GM21619 (cell line): ENCODE measurements at regions not wholly inside any gene's neighbourhood (a gene's known extent, or its start where the extent isn't known, plus 50 kb on each side); places are given as distances from the start of the nearest gene placed in this dataset.

Source experiments
- ATAC-seq: cut with Tn5 transposase; IDR thresholded peaks from one replicate; pipeline ENCODE4 v1.9.1; 2021; ENCODE audit not compliant: unreplicated experiment

DNA sequence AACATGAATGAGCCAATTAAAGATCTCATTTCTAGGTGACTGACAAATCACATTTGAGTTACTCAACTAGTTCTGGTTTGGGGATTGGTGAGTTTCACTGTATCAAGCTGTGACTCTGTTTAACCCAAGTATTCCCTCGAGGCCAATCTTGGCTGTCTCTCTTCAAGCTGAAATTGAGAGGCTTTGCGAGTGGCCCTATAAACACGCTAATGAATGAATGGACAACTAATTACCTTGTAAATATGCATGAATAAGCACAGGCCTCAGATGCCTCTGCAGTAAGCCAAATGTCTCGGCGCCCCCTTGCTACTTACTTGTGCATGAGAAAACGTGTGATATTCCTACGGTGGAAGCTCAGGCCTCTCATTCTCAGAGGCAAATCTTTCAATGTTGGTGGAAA lies 450.3 kb upstream of the PSMD7 start:
- ATAC-seq: no peak

DNA sequence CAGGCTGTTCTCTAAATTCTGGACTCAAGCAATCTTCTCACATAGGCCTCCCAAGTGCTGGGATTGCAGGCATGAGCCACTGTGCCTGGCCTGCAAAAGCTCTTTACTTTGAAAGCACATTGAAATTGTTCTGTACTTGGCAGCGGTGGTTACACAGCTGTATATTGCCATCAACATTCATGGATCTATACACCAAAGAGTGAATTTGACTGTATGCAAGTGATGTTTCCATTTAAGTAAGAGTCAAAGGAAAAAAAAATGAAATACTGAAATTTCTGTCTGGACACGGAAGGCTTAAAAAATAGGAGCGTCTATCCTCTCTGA lies 450.6 kb upstream of the PSMD7 start:
- ATAC-seq: no peak

DNA sequence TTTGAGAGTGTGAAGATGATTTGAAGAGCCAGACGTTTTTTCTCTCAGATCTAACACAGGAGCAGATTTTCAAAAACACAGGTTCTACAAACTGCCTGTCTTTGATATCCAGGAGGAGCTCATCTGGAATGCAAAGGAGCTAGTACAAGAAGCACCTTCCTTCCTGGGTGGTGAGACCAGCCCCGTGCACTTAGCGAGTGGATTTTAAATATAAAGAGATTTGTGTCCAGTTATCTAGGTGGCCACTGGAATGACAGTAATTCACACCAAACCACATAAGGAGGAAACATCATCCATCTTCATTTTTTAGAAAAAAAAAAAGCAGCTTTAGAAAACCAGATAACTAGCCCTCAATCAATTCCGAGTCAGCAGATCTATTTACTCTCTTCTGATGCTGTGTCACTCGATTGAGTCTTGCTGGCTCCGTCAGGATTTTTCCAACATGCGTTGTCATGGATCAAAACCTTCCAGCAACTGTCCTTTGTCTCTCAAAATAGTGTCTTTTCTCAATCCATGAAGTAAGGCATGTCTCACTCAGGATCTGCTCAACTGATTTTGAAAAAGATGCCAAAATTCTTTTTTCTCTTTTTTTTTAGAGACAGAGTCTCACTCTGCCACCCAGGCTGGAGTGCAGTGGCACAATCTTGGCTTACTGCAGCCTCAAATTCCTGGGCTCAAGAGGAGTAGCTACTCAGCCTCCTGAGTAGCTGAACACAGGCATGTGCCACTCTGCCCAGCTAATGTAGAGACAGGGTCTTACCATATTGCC lies 451.2 kb upstream of the PSMD7 start:
- ATAC-seq: no peak

DNA sequence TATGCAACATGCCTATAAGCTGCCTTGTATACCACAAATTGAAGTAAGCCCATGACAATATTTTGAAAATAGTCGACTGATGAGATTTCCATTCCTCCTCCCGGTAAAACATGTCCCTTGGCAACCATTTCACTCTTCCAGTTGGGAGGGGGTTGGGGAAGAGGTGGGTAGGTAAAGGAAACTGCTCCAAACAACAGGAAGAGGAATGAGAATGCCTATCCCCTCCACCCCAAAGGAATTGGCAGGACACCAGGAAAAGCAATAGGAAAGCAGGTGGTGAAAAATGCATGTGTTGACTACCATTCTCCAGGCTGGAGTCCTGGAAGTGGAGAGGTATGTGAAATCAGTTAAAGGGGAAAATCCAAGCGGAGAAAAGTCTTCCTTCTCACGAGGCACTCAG lies 455.9 kb upstream of the PSMD7 start:
- ATAC-seq: no peak

DNA sequence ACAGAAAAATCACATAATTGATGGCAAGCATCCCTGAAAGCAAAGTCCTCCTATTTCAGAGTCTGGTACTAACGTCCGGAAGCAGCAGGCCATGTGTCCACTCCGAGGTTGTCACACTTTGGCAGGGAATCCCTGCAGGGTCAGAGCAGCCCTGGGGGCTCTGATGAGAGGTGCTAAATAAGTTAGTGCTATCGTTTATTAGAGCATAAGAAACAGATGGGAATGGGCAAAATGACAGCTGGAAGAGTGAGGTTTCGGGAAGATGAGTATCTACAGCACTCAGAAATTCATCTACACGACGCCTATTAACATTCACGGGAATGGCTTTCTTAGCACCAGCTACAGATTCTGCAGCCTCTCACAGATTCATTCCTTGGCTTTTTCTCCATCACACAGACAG lies 465.4 kb upstream of the PSMD7 start:
- no peak for ATAC-seq

DNA sequence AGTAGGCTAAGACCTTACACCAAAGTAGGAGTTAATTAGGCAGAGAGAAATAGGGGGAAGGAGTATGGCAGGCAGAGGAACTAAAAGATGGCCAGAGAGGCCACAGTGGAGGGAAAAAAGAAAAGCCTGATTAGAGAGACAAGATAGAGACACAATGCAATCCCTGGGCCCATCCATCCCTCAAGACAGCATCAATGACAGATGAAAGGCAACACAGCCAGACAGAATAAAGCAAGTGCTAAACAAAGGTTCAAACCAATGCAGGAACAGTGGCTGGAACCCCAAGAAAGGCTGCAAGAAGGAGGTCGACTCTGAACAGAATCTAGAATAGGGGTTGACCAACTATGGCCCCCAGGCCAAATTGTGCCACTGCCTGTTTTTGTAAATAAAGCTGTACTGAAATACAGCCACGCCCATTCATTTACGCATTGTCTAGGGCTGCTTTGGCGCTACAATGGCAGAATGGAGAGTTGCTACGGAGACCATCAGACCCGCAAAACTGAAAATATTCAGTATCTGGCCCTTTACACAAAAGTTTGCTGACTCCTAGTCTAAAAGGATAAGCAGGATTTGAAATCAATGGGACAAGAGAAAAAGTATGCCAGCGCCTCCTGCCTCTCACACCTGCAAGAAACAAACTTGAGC lies 473.3 kb upstream of the PSMD7 start:
- no peak for ATAC-seq

DNA sequence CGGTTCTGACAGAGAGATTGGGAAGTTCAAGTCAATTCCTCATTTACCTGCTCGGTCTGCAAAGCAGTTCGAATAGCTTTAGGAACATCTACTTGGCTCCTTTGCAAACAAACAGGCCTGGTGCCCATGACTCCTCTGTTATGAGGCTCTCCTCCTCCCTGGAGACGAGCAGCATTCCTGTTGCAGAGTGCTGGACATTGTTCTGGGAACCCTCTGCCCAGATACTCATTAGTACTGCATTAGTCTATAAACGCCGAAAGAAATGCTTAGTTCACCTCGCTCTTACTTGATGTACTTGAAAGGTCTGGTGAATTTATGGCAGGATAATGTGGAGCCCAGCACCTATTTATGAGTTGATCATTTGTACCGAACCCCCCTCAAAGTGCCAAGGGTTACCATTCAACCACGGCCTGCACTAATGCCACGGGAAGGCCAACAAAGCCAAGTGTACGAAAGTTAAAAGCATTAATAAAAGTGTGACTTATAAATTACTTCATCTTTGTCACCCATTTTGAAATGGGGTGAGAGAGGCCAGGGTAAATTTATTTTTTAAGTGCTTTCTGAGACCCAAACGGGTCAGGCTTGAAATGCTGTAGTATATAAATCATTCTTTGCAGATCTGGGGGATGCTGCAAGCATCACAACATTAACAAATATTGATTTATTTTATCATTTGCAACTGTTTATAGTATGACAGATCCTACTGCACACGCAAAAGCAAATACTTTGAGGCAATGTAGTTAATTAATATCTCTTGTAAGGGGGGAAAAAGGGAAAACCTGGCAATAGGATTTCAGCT lies 478.9 kb upstream of the PSMD7 start:
- no peak for ATAC-seq

DNA sequence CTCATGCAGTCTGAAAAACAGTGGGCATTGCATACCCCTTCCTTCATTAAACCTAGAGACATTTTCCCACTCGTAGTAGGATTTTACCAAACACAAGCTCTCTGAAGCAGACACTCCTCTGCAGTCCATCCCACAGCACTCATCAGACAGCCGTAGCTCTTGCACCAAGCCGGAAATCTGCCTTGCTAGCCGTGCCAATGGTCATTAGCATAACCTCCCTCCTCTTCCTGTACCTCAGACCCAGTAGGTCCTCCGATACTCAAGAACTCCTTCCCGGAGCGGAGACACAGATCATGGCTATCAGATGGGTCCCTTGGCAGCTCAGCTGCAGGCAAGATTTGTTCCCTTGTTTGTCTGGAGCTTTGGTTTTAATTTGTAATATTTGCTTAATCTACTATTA lies 483.1 kb upstream of the PSMD7 start:
- ATAC-seq: no peak

DNA sequence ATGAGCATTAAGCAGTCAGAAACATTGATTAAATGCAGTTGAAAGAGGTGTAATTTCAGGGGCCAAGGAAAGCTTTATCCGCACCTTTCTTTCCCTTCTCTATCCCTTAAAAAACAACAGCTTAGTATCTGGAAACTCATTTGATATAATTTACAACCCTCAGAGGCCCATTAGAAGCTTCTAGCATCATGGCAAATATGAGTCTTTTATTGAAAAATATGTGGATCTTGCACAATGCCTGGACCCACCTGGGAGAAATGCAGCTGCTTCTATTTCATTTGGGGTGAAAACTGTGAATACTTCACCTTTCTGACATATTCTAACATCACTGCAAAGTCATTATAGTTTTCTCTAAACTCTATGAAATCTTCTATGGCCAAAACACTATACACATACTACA lies 492.2 kb upstream of the PSMD7 start:
- no peak for ATAC-seq

DNA sequence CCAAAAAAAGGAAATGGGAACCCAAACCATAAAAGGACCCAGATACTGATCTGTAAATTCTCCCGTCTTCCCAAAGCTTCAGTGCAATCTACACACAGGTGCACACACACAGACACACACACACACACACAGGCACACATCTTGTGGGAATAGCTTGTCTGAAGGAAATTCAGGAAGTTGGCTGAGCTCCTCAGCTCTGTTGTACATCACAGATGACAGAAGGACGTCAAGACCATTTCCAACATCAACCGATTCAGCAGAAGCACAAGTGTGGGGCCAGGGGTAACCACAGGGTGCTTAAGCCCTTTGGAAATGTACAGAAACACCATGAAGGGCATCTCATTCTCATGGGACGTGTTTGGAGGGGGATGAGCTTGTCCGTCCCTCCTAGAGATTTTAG lies 498.1 kb upstream of the PSMD7 start:
- no peak for ATAC-seq

DNA sequence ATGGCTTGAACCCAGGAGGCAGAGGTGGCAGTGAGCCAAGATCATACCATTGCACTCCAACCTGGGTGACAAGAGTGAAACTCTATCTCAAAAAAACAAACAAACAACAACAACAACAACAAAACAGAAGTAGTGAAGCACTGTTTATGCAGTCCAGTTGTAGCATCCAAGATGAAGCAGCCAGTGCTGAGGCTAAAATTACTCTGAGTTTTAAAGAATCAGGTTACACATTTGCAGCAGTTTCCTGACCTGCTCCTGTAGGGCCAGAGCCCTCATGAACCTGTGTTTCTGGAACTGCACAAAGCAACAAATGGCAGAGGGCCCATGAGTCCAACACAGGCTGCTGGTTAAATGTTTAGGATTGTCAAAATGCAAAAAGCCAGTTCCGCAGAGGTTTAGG lies 499.5 kb upstream of the PSMD7 start:
- ATAC-seq: no peak

DNA sequence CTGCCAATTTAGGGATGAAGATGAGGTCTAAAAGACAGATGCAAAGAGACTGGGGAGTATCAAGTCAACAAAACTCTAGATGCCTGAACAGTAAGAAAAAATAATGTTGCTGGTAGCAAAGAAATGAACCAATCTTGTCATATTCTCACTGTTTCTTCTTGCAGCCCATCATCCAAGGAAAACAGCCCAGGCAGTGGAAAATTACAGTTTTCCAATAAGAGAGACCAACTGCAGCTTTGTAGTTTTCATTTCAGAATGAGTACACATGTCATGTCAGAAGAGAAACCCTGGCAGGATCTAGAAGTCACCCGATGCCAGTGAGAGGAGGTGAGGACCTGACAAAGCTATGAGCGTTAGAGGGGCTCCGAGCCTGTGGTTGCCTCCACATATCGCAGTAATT lies 500.4 kb upstream of the PSMD7 start:
- ATAC-seq: no peak

DNA sequence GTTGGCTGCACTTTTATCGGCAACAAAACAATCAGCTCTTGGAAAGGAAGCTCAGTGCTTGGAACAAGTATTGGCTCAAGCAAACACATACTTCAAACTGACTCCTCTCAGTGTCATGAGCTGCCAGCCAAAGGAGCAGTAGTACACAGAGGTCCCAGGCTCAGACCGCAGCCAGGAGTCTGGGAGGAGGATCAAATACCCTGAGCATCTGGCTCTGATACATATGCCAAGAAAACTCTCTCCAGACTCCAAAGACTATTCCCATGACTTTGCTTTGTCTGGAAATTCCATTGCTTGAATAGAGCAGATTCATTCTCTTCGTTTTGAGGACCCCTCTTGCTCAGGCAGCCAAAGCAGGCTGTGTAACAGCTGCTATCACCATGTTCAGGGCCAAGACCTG lies 501.6 kb upstream of the PSMD7 start:
- ATAC-seq: no peak

DNA sequence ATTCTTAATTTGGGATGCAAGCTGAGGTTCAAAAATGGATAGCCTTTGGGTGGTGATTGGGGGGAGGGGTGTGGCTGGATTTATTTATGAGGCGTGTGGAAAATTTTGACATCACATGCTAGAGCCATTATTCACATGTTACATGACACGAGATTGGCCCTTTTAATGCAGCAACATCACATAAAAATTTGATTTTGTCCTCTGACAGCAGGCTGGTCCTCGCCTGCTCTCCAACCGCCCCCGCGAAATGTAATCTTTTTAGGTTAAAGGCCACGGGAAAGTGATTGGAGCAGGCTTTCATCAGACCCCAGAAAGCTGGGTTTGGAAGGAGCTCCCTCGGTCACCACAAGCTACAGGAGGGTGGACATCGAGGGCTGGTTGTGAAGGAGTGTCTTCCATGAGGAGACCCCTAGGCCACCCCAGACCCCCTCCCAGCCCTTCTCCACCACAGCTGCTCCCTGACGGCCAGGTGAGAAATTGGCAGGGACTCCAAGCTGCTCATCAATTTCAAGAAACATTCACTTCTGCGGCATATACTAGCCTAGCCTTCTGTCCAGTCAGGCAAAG lies 502.7 kb upstream of the PSMD7 start:
- no peak for ATAC-seq

DNA sequence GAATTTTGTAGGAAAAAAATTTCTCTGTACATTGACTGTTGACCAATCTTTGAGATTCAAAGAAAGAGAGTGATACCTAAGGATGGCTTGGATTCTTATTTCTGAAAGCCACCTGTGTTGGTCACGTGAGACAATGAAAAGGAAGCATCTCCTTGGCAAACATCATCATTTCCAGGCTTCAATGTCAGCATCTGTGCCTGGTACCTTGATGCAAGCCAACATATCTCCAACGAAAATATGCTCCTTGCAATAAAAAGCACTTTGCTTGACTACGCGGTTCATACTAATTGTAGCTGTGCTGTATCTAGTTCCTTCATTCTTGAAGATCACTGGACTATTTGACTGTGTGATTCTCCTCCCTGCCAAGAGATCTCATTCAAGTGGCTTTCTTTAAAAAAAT lies 503.4 kb upstream of the PSMD7 start:
- no peak for ATAC-seq

DNA sequence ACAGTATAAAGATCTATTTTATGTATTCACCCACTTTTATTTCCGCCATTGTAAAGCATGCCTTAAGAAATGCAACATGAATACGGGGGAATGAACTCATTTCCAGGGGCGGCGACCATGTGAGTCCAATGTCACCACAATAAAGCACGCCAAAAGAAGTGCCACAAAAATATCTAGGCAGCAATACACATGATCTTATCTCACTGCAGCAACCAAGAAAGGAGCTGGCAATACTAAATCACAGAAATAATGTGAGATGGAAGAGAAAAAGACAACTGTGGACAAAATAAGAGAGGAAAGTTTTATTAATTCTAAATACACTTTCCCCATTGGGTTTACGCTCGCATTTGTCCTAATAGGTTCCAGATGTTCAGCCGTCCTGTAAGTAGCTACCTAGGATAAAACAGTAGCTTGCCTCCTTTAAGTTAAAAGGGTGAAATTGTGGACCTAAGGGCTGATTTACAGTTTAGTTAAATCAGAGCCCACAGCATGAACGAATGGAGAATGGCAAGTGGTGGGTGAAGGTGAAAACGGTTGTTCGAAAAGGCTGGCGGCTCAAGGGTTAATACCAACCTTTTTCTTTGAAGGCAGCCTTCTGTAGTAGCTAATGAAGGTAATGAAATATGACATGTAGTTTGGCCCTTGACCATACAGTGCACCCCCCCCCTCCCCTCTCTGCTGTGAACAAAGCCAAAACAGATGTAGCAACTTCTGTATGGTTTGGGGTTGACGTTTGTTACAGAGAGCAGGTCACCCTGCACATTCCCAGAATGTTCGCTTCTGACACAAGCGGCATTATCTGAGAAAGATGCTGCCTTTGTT lies 504.2 kb upstream of the PSMD7 start:
- no peak for ATAC-seq

DNA sequence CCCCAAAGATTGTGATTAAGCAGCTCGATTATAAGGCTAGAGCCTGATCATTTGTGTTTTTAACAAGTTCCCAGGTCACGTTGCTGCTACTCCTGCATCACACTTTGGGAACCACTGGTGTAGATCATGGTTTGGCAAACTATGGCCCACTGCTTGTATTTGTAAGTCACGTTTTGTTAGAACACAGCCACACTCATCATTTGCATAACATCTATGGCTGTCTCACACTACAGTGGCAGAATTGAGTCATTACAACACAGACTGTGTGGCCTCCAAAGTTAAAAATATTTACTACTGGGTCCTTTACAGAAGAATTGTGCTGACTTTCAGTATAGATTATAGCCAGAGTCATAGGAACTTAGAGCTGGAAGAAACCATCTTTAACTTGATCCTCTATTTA lies 515.3 kb upstream of the PSMD7 start:
- no peak for ATAC-seq

DNA sequence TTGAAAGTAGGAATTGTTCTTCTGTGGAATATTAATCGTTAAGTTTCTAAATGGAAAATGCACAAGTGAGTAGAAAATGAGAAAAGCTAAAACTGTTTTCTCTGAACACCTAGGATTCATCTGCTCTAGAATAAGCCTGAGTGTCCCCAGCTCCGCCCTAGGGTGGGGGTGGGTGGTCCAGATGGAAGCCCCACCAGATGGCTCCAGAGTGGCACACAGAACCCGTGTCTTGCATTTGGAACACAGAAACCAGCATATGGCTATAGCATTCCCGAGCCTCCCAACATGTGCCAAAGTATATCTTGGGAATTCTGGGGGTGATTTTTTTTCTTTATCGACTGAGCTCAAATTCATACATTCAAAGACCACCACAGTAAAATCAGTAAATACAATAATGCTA lies 517.7 kb upstream of the PSMD7 start:
- no peak for ATAC-seq

DNA sequence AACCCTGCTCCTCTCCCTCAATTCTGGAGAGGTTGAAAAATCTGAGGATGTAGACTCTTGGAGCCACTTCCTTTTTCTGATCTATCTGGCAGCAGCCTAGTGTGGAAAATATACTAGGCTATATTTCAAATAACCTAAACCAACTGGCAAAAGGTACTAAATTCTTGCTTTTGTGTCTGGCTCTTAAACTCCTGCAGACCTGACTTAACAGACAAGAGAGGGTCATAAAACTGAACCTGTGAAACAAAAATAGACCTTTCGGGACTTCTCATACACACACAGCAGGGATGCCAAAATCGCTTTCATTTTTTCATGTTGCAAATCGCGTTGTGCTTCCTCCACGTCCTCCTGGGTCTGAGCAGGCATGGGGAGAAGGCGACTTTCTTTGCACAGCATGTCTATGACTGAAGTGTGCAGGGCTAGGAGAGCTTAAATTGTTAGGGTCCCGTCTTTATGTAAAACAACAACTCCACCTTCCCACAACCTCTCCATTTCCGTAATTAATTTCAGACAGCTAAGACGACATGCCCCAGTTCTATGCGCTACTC lies 520.7 kb upstream of the PSMD7 start:
- no peak for ATAC-seq

DNA sequence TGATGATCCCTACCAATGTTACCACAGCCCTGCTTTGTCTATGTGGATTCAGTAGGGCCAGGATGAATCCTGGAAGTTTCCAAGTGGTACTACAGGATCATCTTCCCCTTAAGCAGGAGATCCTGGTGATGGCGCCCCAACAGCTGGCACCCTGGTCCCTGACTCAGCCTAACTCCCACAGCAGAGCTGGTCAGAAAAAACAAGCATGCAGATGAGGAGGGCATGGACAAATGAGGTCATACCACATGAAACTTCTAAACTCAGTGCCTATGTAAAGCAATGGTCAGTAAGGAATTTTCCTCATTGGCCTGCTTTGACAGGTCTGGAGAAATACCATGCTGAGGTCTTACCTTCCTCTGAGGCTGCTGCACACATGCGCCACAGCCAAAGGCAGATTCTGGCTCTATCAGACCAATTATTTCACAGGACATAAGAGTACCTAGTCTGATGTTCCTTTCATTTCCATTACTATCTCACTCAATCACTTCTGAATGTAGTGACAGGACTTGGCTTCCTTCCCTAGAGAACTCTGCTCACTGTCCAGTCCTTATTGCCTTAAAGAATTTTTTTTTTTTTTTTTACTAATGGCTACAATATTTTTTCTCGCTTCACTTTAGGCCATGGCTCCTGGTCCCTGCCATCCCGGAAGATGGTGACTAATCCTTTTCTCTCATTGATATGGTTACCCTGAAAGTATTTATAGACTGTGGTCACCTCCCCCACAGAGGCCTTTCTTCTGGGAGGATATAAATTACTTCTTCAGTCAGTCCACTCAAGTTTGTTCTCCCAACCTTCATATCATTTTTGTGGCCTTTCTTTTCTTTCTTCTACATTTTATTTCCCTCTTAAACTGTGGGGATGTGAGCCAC lies 525.2 kb upstream of the PSMD7 start:
- ATAC-seq: no peak
